GM03348 (cell line): ENCODE measurements at regions not wholly inside any gene's neighbourhood (a gene's known extent, or its start where the extent isn't known, plus 50 kb on each side); places are given as distances from the start of the nearest gene placed in this dataset.
A peak's percentile ranks its signal among the peaks of the same experiment; 100 is the strongest.
"Not testable (repeated sequence)": the region's sequence is repeated elsewhere in the genome, so short reads cannot be mapped to it uniquely, and the experiment has no call there.

Experiments
- DNase-seq: peaks from one replicate; pipeline ENCODE4 v3.0.0; 2012; ENCODE audit warnings: low spot score

- peak; percentile 67 for DNase-seq
Observed at GRCh38 chr4:156169011-156169410, 215.3 kb upstream of the CTSO start.

- no peak for DNase-seq
Observed at GRCh38 chr4:156168288-156168687, 214.6 kb upstream of the CTSO start.

- no peak for DNase-seq
Observed at GRCh38 chr4:156158747-156159146, 205.1 kb upstream of the CTSO start.

- DNase-seq, result peak; percentile 5
Observed at GRCh38 chr4:156154978-156155377, 201.3 kb upstream of the CTSO start.

- DNase-seq, result no peak
Observed at GRCh38 chr4:156146571-156146970, 192.9 kb upstream of the CTSO start.

GRCh38 chr4:156144961-156145360, 191.3 kb upstream of the CTSO start:
- no peak for DNase-seq

- no peak for DNase-seq
Observed at GRCh38 chr4:156138781-156139280, 185.2 kb upstream of the CTSO start.

GRCh38 chr4:156137679-156138473, 184.2 kb upstream of the CTSO start:
- no peak for DNase-seq

GRCh38 chr4:156132196-156132595, 178.5 kb upstream of the CTSO start:
- peak; percentile 15 for DNase-seq

- no peak for DNase-seq
Observed at GRCh38 chr4:156128616-156129015, 174.9 kb upstream of the CTSO start.

- DNase-seq, result no peak
Observed at GRCh38 chr4:156118507-156119220, 165.0 kb upstream of the CTSO start.

GRCh38 chr4:156117743-156118142, 164.1 kb upstream of the CTSO start:
- no peak for DNase-seq

GRCh38 chr4:156116991-156117390, 163.3 kb upstream of the CTSO start:
- DNase-seq, result no peak

GRCh38 chr4:156113138-156113765, 159.6 kb upstream of the CTSO start:
- DNase-seq, result peak; percentile 6

GRCh38 chr4:156111686-156112085, 158.0 kb upstream of the CTSO start:
- no peak for DNase-seq

GRCh38 chr4:156109943-156110900, 156.6 kb upstream of the CTSO start:
- DNase-seq, result peak; percentile 41

GRCh38 chr4:156109087-156109486, 155.4 kb upstream of the CTSO start:
- DNase-seq, result not testable (repeated sequence)

GRCh38 chr4:156103311-156103710, 149.6 kb upstream of the CTSO start:
- no peak for DNase-seq

GRCh38 chr4:156102411-156102810, 148.7 kb upstream of the CTSO start:
- peak; percentile 9 for DNase-seq

- DNase-seq, result no peak
Observed at GRCh38 chr4:156101571-156101970, 147.9 kb upstream of the CTSO start.

- no peak for DNase-seq
Observed at GRCh38 chr4:156100651-156101050, 147.0 kb upstream of the CTSO start.

GRCh38 chr4:156098805-156099204, 145.1 kb upstream of the CTSO start:
- no peak for DNase-seq
